ENCODE measurements at regions not wholly inside any gene's neighbourhood (a gene's known extent, or its start where the extent isn't known, plus 50 kb on each side); places are given as distances from the start of the nearest gene placed in this dataset.

DNA sequence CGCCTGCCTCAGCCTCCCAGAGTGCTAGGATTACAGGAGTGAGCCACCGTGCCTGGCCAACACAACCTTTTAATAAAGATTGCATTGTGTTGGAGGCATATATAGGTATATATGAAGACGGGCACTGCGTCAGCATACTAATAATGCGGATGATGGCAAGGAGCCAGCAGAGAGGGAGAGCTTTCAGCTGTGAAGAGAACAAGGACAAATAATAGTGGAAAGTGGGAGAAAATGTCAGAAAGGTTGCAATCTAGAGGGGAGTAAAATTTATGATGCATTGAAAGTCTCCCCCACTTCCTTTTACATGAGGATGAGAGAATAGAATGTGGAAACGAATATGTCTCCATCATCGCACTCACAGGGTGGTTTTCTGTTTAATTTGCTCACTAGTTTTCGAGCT is 170.5 kb upstream of the TBL1XR1 start:
- TF ChIP-seq, protein P1, sequence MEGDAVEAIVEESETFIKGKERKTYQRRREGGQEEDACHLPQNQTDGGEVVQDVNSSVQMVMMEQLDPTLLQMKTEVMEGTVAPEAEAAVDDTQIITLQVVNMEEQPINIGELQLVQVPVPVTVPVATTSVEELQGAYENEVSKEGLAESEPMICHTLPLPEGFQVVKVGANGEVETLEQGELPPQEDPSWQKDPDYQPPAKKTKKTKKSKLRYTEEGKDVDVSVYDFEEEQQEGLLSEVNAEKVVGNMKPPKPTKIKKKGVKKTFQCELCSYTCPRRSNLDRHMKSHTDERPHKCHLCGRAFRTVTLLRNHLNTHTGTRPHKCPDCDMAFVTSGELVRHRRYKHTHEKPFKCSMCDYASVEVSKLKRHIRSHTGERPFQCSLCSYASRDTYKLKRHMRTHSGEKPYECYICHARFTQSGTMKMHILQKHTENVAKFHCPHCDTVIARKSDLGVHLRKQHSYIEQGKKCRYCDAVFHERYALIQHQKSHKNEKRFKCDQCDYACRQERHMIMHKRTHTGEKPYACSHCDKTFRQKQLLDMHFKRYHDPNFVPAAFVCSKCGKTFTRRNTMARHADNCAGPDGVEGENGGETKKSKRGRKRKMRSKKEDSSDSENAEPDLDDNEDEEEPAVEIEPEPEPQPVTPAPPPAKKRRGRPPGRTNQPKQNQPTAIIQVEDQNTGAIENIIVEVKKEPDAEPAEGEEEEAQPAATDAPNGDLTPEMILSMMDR (IDR thresholded peaks at IDR 0.05; ENCODE audit: low read depth, low read length), result no peak
- DNase-seq (ENCODE audit: low read depth, low spot score), result no peak
- no peak overlapping the region for H3K4me3 ChIP-seq (ENCODE audit: low read depth, low read length)
- in situ Hi-C loops (cut with HindIII; ENCODE audit: low sequenced_read_pairs), result no loop called here

GRCh38 chr3:177370246-177370822 is 173.1 kb upstream of the TBL1XR1 start:
- no peak for DNase-seq (ENCODE audit: low read depth, low spot score)
- in situ Hi-C loops (cut with HindIII; ENCODE audit: low sequenced_read_pairs), result no loop called here
- H3K4me3 ChIP-seq (ENCODE audit: low read depth, low read length), result no peak overlapping the region
- TF ChIP-seq, protein P1 (IDR thresholded peaks at IDR 0.05; ENCODE audit: low read depth, low read length), result no peak

GRCh38 chr3:177371146-177371545 is 173.9 kb upstream of the TBL1XR1 start:
- in situ Hi-C loops (cut with HindIII; ENCODE audit: low sequenced_read_pairs), result no loop called here
- TF ChIP-seq, protein P1 (IDR thresholded peaks at IDR 0.05; ENCODE audit: low read depth, low read length), result no peak
- H3K4me3 ChIP-seq (ENCODE audit: low read depth, low read length), result no peak overlapping the region
- no peak for DNase-seq (ENCODE audit: low read depth, low spot score)

DNA sequence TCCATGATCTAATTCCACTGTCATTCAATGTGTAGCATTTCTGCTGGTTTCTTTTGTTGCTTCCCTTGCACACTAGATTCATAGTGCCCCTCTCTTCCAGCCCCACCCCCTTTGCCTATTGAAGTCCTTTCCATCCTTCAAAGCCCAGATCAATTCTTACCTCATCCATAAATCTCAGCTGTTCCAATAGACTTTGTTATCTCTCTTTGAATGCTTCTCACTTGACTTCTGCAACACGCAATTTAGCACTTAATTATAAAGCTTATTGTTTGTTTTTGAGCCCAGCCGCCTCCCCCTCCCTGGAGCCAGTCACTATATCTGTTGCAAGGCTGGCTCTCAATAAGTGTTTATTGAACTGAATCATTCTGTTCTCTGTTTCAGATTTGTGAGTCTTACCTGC is 174.6 kb upstream of the TBL1XR1 start:
- in situ Hi-C loops (cut with HindIII; ENCODE audit: low sequenced_read_pairs), result no loop called here
- DNase-seq (ENCODE audit: low read depth, low spot score), result no peak
- TF ChIP-seq, protein P1 (IDR thresholded peaks at IDR 0.05; ENCODE audit: low read depth, low read length), result no peak
- no peak overlapping the region for H3K4me3 ChIP-seq (ENCODE audit: low read depth, low read length)

DNA sequence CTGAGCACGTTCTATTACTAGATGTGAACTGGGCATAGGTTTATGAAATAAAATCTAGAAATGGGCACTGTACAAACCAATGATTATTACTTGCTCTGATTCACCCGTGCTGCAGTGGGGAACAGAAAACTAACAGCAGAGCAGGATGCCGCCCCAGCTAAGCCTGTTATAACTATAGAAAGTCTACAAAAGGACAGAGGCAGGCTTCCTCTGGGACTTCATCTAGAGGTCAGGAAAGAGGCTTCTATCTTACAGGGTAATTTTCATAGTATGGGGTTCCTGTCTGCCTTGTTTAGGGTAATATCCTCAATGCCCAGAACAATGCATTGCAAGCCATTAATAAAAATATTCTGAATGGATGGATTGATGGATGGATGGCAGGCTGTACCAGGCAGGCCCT is 177.0 kb upstream of the TBL1XR1 start:
- in situ Hi-C loops (cut with HindIII; ENCODE audit: low sequenced_read_pairs), result no loop called here
- TF ChIP-seq, protein P1 (IDR thresholded peaks at IDR 0.05; ENCODE audit: low read depth, low read length), result no peak
- no peak overlapping the region for H3K4me3 ChIP-seq (ENCODE audit: low read depth, low read length)
- no peak for DNase-seq (ENCODE audit: low read depth, low spot score)

- DNase-seq (ENCODE audit: low read depth, low spot score), result no peak
- no peak overlapping the region for H3K4me3 ChIP-seq (ENCODE audit: low read depth, low read length)
- in situ Hi-C loops (cut with HindIII; ENCODE audit: low sequenced_read_pairs), result no loop called here
- TF ChIP-seq, protein P1 (IDR thresholded peaks at IDR 0.05; ENCODE audit: low read depth, low read length), result no peak
Measured at GRCh38 chr3:177375316-177375715, 178.0 kb upstream of the TBL1XR1 start.

DNA sequence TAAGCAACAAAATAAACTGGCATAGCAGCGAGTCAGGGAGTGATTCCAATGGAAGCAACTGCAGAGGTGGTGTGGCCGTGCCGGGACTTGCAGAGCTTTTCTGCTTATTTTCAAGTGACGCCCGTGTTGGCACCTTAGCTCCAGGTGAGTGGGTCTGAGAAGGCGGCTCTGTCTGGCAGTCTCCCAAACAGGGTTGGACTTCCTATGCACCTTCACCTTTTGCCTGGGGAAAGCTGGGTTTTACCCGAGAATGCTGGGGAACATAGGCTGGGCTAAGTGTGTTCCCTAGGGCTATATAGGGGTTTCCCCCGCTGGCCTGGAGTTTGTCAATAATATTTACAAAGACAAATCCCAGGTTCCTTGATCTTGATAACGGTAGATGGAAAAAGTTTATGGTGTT is 179.9 kb upstream of the TBL1XR1 start:
- no peak for DNase-seq (ENCODE audit: low read depth, low spot score)
- H3K4me3 ChIP-seq (ENCODE audit: low read depth, low read length), result no peak overlapping the region
- in situ Hi-C loops (cut with HindIII; ENCODE audit: low sequenced_read_pairs), result no loop called here
- TF ChIP-seq, protein P1 (IDR thresholded peaks at IDR 0.05; ENCODE audit: low read depth, low read length), result no peak

Measured in astrocyte of the spinal cord (primary cell).